Endothelial cell of umbilical vein (primary cell): ENCODE measurements at regions not wholly inside any gene's neighbourhood (a gene's known extent, or its start where the extent isn't known, plus 50 kb on each side); places are given as distances from the start of the nearest gene placed in this dataset.

ENCODE experiments used
- BruUV-seq: library from RNA; stranded (reverse); fragments of 400-500 nt; replicated peaks from 2 replicates; lab custom pipeline; 2021; lab: Mats Ljungman, UMichigan
- CTCF ChIA-PET: fragments of 300-600, 350-600 bp; sonication (Branson Sonifier 250); formaldehyde crosslinking; loops from one replicate; lab custom pipeline; 2021; ENCODE audit warnings: antibody characterized with exemption, inconsistent platforms; lab: Charles Lee
- POLR2A ChIA-PET: fragments of 300-600, 350-600 bp; sonication (Branson Sonifier 250); formaldehyde crosslinking; loops from one replicate; lab custom pipeline; 2021; ENCODE audit warnings: antibody characterized with exemption, inconsistent platforms; lab: Charles Lee
- DNase-seq: peaks from one replicate; pipeline ENCODE4 v3.0.0-alpha.2; 2011; ENCODE audit warnings: low read depth, low spot score
- FAIRE-seq: peaks from 2 replicates; lab custom pipeline; 2011; peaks lifted over from hg19 to GRCh38; lab: Jason Lieb, UNC
- H2AFZ ChIP-seq: 2 replicates; pipeline ENCODE4 v1.6.0; 2012; ENCODE audit warnings: low read depth, low read length, control low read depth, inconsistent platforms
- H3K27ac ChIP-seq: 2 replicates; pipeline ENCODE4 v1.5.1; 2011; ENCODE audit warnings: low read depth, mild to moderate bottlenecking, control low read depth, low read length, moderate library complexity; ENCODE audit not compliant: insufficient read depth
- H3K27me3 ChIP-seq, 2 experiments: 2 replicates each; pipeline versions ENCODE4 v1.6.0 to v1.6.1; 2011; ENCODE audit warnings: low read length in 2 of 2, mixed read lengths in 1 of 2; ENCODE audit not compliant: control insufficient read depth in 2 of 2, insufficient read depth in 2 of 2
- H3K36me3 ChIP-seq, 2 experiments: 2 replicates in 1 of 2; 3 replicates in 1 of 2; pipeline ENCODE4 v1.5.1; 2011; ENCODE audit warnings: low read length in 2 of 2, mild to moderate bottlenecking in 1 of 2, moderate library complexity in 1 of 2; ENCODE audit not compliant: control insufficient read depth in 2 of 2, insufficient read depth in 2 of 2; ENCODE audit errors: extremely low read depth in 1 of 2
- H3K4me1 ChIP-seq: 3 replicates; pipeline ENCODE4 v1.5.1; 2011; ENCODE audit warnings: mild to moderate bottlenecking, low read length; ENCODE audit not compliant: control insufficient read depth, insufficient read depth; ENCODE audit errors: extremely low read depth
- H3K4me2 ChIP-seq: 2 replicates; pipeline ENCODE4 v1.6.1; 2011; ENCODE audit warnings: low read length, control low read depth, mixed read lengths; ENCODE audit not compliant: insufficient read depth
- H3K4me3 ChIP-seq, 3 experiments: fragments of 200-600 bp in 1 of 3; sonication (generic), shearing (Covaris generic) in 1 of 3; replicated peaks in 1 of 3; 2 replicates each; pipeline ENCODE4 v1.5.1; 2011 to 2016; ENCODE audit warnings: control low read depth in 3 of 3, low read length in 3 of 3, mild to moderate bottlenecking in 2 of 3, inconsistent platforms in 1 of 3, low read depth in 1 of 3, moderate library complexity in 1 of 3; ENCODE audit not compliant: insufficient read depth in 1 of 3
- H3K79me2 ChIP-seq: 2 replicates; pipeline ENCODE4 v1.6.0; 2012; ENCODE audit warnings: low read length, inconsistent platforms; ENCODE audit not compliant: control insufficient read depth, insufficient read depth
- H3K9ac ChIP-seq: replicated peaks from 2 replicates; pipeline ENCODE3; 2011; ENCODE audit warnings: low read length, control low read depth; ENCODE audit not compliant: insufficient read depth; ENCODE audit errors: extremely low read depth
- H3K9me1 ChIP-seq: replicated peaks from 3 replicates; pipeline ENCODE4 v1.6.0; 2011; ENCODE audit warnings: mild to moderate bottlenecking, low read length; ENCODE audit not compliant: control insufficient read depth, insufficient read depth; ENCODE audit errors: extremely low read depth
- H3K9me3 ChIP-seq: replicated peaks from 2 replicates; pipeline ENCODE4 v1.5.1; 2012; ENCODE audit warnings: low read length, inconsistent platforms; ENCODE audit not compliant: control insufficient read depth, insufficient read depth
- H4K20me1 ChIP-seq: replicated peaks from 2 replicates; pipeline ENCODE3; 2011; ENCODE audit warnings: mild to moderate bottlenecking, low read length; ENCODE audit not compliant: control insufficient read depth, insufficient read depth; ENCODE audit errors: extremely low read depth
- EZH2 ChIP-seq: IDR thresholded peaks from 2 replicates; pipeline ENCODE4 v1.6.1; 2012; ENCODE audit warnings: borderline replicate concordance, low read depth, mild to moderate bottlenecking, moderate library complexity, low read length, inconsistent platforms; ENCODE audit not compliant: severe bottlenecking
- GATA2 ChIP-seq: IDR thresholded peaks from 2 replicates; pipeline ENCODE4 v1.7.0; 2011; ENCODE audit warnings: low read depth, mild to moderate bottlenecking, moderate library complexity, mixed read lengths, low read length; ENCODE audit not compliant: insufficient read length, insufficient read depth
- MYC ChIP-seq: IDR thresholded peaks from one replicate; pipeline ENCODE4 v1.6.1; 2011; ENCODE audit warnings: mild to moderate bottlenecking, low read depth, low read length
- POLR2A ChIP-seq: IDR thresholded peaks from 2 replicates; pipeline ENCODE4 v1.6.1; 2012; ENCODE audit warnings: low read depth, mild to moderate bottlenecking, control low read depth, low read length
- dilution Hi-C: fragments of 300-500 bp; cut with MboI; formaldehyde crosslinking; loops from one replicate; pipeline ENCODE4 v1.15.0; 2019; ENCODE audit warnings: low sequenced_read_pairs; ENCODE audit not compliant: extremely low pct_ligation_motif_present
- intact Hi-C: fragments of 100-400 bp; cut with micrococcal nuclease; formaldehyde crosslinking; loops from one replicate; pipeline ENCODE4 v1.10.0; 2022
- TF ChIP-seq, protein P1 (sequence below): IDR thresholded peaks from 2 replicates; pipeline ENCODE4 v1.6.1; 2011; ENCODE audit not compliant: insufficient read depth, insufficient read length

DNA sequence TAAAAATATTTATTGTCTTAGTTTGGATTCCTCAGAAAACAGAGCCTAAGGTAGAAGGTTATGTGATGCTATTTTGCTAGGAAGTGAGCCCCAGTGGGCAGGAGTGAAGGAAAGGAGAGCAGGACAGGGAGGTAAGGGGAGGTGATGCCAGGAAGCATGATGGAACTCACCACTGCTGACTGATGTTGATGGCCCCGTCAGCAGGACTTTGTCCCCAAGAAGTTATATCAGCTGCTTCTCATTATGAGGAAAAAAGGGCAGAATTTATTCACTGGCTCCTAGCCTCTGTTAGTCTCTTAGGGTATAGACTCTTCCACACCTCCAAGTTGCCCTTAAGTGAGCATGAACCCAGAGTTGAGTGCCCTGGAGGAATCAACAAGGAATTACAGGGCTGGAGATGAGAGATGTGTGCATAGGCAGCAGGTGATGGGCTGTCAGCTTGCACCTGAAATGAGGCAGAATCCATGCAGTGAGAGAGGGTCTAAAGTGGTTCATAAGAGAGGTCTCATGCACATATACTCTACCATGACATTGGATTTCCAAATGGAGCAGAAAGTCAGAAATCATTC, 120.6 kb upstream of the NIPBL start:
- Histone ChIP-seq H2AFZ (no peak overlapping the region), H4K20me1 (no peaks in the 10 kb centered on the region), H3K4me1 (no peaks in the 10 kb centered on the region), H3K9me1 (no peaks in the 10 kb centered on the region), H3K9ac (no peak overlapping the region), H3K27me3 (peaks cover 9 to 11% of the 10 kb centered on the region in 2 experiments), H3K9me3 (no peaks in the 10 kb centered on the region), H3K4me2 (no peak overlapping the region), H3K36me3 (no peaks in the 10 kb centered on the region), H3K27ac (no peak overlapping the region), H3K79me2 (no peaks in the 10 kb centered on the region), H3K4me3 (no peak overlapping the region)
- DNase-seq (no peak), FAIRE-seq (no peak)
- dilution Hi-C loops (no loop called here), intact Hi-C loops (no loop called here)
- BruUV-seq: no TSS peak
- ChIA-PET POLR2A (no interaction called here), CTCF (no interaction called here)
- TF ChIP-seq POLR2A: no peak

DNA sequence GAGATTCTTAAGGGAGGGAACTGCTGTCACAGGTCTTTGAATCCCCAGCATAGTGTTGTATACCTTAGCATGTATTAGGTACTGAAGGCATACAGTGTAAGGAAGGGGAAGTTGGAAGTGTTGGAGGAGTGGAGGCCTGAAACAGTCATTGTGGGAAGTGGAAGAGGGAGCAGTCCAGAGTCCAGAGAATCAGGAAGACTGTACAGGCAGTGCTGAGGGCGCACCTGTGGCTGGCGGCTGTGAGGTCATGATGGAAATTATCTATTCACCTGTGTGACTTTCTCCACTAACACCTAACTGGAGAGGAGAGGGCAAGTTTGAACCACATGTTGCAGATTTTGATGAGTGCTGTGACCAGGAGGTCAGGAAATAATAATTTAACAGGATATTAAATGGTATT, 119.7 kb upstream of the NIPBL start:
- no TSS peak for BruUV-seq
- ChIA-PET POLR2A (no interaction called here), CTCF (no interaction called here)
- Histone ChIP-seq H2AFZ (no peak overlapping the region), H3K9me3 (no peaks in the 10 kb centered on the region), H3K9me1 (no peaks in the 10 kb centered on the region), H3K27ac (no peak overlapping the region), H3K4me2 (no peak overlapping the region), H3K4me3 (no peak overlapping the region), H4K20me1 (no peaks in the 10 kb centered on the region), H3K79me2 (no peaks in the 10 kb centered on the region), H3K27me3 (peaks cover 10 to 11% of the 10 kb centered on the region in 2 experiments), H3K9ac (no peak overlapping the region), H3K4me1 (no peaks in the 10 kb centered on the region), H3K36me3 (no peaks in the 10 kb centered on the region)
- intact Hi-C loops (no loop called here), dilution Hi-C loops (no loop called here)
- FAIRE-seq (no peak), DNase-seq (no peak)
- no peak for TF ChIP-seq MYC
- no peak for TF ChIP-seq EZH2
- TF ChIP-seq, protein P1, sequence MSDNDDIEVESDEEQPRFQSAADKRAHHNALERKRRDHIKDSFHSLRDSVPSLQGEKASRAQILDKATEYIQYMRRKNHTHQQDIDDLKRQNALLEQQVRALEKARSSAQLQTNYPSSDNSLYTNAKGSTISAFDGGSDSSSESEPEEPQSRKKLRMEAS: no peak
- no peak for TF ChIP-seq GATA2
